GM11168 (cell line): ENCODE measurements at regions not wholly inside any gene's neighbourhood (a gene's known extent, or its start where the extent isn't known, plus 50 kb on each side); places are given as distances from the start of the nearest gene placed in this dataset.

Experiments used
- in situ Hi-C: fragments of 300-500 bp; cut with MboI; formaldehyde crosslinking; loops from one replicate; pipeline ENCODE4 v1.12.0; 2022; ENCODE audit warnings: low sequenced_read_pairs; ENCODE audit not compliant: unreplicated experiment

DNA sequence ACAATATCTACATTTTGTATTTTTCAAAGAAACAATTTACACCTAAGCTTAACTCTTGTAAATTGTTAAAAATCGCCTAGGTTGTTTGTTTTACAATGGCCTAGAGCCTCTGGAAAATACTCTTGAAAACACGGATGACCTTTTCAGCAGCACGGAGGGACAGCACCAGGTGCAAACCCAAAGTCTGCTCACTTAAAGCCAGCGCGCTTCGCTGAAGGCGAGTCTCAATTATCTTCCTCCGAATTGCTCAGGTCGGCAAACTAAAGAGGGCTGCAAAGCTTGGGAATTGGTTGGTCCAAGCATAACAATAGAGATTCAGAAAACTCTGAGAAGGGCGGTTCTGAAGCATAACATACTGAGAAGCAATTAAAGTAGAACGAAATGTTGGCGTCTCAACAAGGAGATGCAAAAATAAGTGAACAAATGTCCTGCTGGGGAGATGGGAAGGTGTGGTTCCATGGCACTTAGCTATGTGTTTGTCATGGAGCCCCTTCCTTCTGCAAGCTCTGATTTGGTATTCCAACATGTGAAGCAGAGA lies 139.9 kb upstream of the PITRM1 start:
- in situ Hi-C loops = no loop called here

- in situ Hi-C loops = no loop called here
Observed at GRCh38 chr10:3310016-3310784, 137.6 kb upstream of the PITRM1 start.

- in situ Hi-C loops = no loop called here
Observed at GRCh38 chr10:3306050-3306449, 133.5 kb upstream of the PITRM1 start.

DNA sequence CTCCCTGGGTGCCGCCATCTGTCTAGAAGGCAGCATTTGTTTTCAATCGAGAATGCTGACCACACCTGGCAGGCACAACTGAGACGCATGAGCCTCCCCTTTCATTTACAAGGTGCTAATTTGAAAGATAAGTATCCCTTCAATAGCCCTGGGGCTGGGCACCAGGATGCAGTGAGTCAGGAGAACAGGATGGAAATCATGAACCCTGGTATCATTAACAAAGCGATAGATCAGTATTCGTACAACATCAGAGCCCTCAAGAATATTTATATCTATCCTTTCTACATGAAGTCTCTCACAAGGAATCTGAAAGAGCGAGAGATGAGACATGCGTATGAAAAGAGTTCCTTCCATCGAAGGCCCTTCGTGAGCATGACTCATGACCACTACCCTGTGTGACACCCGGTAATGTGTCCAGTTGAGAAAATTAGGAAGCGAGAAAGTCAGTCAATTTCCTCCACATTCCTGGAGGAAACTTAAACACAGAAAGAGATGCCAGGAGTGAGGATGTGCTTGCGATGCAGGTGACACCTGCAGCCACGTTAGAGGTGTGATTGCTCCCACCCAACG lies 123.1 kb upstream of the PITRM1 start:
- in situ Hi-C loops = no loop called here

DNA sequence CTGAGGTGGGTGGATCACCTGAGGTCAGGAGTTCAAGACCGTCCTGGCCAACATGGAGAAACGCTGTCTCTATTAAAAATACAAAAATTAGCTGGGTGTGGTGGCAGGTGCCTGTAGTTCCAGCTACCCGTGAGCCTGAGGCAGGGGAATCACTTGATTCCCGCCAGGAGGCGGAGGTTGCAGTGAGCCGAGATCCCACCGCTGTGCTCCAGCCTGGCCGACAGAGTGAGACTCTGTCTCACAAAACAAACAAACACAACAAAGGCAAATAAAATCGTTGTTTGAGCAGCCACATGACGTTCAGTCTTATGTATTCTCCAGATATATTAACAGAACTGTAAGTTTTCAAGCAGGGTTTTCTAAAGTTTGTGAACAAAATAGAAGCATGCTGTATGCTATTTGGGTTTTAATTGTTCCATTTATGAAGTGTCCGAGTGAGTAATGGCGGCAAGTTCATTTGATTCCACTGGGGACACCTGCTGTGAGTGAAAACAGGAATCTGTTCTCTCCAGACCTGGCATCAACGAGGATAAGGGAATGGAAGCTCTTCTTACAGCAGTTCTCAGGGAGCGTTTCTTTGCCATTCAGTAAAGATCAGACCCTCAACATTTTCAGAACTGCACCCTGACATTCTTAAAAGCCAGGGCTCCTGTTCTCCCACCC lies 122.5 kb upstream of the PITRM1 start:
- in situ Hi-C loops = no loop called here

DNA sequence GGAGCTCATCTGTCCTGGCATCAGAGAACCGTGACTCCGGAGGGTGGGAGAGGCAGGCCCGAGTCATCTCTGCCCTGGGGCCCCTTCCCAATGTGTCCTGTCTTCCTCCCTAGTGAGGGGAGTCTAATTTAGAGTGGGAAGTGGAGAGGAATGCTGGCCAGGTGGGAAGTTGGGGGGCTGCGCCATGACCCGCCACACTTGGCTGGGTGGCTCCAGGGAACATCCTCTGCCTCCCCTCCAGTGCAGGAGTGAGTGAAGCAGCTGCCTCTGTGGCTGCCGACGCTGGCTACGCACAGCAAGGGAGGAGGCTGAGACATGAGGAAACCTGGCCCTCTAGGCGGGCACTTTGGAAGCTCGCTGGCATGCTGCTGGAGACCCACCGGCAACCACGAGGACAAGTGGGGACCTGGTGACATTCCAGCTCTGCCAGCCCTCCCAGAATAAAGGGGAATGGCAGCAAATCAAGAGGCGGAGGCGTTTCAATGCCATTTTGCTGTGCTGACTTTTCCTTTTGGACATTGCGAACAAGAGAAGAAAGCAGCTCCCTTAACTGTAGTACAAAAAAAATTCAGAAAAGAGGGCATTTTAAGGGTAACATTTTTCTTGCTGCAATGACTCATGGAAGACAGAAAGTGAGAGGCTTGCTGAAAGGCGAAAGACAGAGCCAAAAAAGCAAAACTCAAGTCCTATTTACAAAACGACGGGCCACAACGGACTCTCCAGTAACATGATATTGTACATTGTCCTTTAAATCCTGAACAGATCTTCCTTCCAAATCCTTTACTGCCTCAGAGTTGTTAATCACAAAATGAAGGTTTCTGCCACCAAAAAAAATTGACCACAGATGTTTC lies 121.2 kb upstream of the PITRM1 start:
- in situ Hi-C loops = no loop called here

- in situ Hi-C loops = no loop called here
Observed at GRCh38 chr10:3292636-3293035, 120.1 kb upstream of the PITRM1 start.

DNA sequence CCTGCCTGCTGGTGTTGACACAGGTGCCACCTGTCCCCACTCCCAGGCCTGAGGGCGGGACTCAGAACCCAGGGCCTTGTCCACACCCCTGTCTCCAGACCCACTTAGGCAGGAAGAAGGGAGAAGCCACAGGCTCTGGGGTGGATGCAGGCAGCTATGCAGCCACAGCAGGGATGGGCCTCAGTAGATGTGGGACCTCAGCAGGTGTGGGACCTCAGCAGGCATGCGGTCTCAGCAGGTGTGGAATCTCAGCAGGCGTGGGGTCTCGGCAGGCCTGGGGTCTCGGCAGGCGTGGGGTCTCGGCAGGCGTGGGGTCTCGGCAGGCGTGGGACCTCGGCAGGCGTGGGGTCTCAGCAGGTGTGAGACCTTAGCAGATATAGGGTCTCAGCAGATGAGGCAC lies 118.0 kb upstream of the PITRM1 start:
- in situ Hi-C loops = no loop called here

GRCh38 chr10:3287572-3288445 lies 115.2 kb upstream of the PITRM1 start:
- in situ Hi-C loops = no loop called here

- in situ Hi-C loops = no loop called here
Observed at GRCh38 chr10:3282674-3283017, 110.1 kb upstream of the PITRM1 start.

DNA sequence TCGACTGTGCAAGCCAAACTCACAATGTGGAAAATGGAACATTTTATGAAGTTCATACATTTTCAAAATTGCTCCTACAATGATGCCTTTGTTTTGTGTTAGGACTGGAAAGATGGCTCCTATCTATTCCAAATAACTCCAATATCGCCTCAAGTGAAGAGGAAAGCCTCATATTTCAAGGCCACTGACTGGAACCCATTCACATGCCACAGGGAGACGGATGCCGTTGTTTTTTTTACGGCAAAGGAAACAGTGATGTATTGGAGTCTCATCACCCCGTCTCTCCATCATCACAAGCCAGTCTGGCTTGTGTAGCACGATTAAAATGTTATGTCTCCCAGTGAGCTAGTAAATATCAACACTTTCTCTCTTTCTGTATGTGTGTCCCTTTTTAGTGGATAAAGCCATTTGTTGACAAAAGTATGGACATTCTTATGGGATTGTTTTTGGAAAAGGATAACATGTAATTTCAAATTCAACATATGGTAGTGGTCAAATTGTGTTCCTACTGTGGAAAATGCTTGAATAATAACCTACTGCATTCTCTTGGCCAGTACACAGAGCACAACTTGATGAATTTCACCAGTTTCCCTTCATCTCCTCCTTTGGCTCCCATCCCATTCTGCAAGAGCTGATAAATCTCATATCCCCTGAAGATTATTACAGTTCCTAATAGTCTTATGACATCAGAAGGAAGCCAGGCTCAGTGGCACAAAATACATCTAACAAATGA lies 109.5 kb upstream of the PITRM1 start:
- in situ Hi-C loops = no loop called here

DNA sequence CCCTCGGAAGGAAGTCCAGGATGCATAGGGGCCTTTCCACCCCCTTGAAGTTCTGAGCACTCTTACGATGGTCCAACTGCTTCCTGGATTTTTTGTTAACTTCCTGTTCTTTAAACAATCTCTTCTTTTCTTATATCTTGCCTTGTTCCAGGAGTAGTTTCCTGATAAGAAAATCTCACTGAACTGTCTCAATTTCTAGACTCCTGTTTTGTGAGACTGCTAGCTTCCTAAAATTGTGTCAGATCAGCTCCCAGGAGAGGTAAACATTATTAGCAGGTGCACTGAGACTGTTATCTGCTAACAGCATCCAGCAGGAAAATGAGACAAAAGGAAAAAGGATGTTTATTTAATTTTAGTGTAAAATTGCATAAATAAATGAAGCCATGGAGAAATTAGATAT lies 106.2 kb upstream of the PITRM1 start:
- in situ Hi-C loops = no loop called here

DNA sequence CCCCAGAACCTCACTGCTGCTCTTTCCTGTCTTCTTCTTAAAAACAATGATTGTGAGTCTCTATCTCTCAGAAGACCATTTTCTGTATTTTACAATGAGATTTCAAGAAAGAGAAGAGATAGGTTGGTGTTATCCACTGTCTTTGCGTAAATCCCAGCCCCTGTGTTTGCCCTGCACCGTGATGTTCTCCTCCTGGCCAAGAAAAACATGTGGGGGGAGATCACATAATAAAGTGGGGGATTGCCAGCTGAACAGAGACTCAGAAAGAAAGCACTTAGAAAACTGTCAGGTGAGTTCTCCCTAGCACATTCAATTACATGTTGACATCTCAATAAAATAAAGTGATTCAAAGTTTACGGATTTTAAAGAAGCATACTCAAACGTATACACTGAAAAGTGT lies 105.0 kb upstream of the PITRM1 start:
- in situ Hi-C loops = no loop called here

DNA sequence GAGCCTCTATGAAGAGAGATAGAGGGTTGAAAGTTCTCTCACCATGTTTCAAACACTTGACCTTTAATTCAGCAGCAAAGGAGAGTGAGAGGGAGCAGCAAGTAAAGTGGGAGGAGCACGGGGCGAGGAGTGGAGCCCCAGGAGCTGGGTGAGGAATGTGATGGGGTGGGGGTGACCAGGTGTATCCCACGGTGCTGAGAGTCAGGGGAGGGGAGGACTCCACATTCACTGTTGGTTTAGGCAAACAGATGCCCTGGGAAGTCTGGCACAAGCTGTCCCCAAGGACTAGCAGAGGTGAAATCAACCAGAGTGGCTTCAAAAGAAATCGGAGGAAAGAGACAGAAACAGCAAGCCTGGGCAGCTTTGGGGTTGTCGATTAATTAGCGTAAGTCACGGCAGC lies 101.8 kb upstream of the PITRM1 start:
- in situ Hi-C loops = no loop called here

DNA sequence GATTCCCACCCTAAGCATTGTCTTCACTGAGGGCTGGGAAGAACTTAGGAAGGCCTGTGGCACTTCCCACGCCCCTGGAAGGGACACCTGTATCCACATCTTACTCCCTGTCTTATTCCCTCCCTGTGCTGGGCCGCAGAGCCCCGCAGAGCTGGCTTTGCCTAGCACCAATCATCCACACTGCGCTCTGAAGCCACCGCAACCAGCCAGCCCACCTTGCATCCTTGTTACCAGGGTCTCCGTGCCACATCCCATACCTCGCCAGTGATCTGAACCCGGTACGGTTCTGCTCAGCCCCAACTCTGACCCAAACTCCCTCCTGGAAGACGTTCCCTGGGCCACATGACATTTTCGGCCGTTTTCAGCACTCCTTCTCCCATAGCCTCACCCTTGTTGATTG lies 101.4 kb upstream of the PITRM1 start:
- in situ Hi-C loops = no loop called here

- in situ Hi-C loops = no loop called here
Observed at GRCh38 chr10:3272300-3272699, 99.7 kb upstream of the PITRM1 start.

DNA sequence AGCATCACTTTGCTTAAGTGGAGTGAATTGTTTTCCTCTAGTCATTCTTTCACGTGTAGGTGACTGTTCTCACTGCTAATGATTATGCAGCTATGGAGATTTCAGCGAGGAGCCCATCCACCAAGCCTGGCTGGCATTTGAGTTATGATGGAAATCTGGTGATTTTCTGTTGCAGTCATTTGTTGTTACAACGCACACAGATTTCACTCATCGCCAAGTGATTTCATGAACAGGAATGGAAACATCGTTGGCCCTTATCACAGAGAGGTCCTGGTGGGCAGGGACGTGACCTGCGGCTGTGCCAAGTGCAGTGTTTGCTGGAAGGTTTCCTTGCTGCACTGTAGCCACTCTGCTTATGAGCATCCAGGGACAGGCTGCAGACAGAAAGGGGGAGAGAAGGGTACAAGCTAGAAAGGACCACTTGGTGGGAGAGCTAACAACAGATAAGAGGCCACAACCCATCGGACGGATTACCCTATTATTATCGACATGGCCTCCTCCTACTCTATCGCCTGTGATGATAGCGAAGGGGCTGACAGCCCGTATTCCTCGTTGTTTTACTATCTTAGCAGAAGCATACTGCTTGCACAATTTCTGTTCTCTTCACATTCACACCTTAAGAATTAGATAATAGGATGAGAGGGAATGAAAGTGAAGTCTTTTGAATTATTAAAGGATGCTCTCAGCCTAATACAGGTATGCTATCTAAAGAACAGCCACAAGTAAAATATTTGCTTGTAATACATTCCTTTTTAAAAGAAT lies 99.0 kb upstream of the PITRM1 start:
- in situ Hi-C loops = no loop called here

- in situ Hi-C loops = no loop called here
Observed at GRCh38 chr10:3270577-3271316, 98.2 kb upstream of the PITRM1 start.
